SJCRH30 (cell line): ENCODE measurements at regions not wholly inside any gene's neighbourhood (a gene's known extent, or its start where the extent isn't known, plus 50 kb on each side); places are given as distances from the start of the nearest gene placed in this dataset.
"Not testable (repeated sequence)": the region's sequence is repeated elsewhere in the genome, so short reads cannot be mapped to it uniquely, and the experiment has no call there.

Source experiments
- DNase-seq, 2 experiments: peaks; one replicate each; pipeline ENCODE4 v3.0.0-alpha.2; 2015 to 2020
- H3K27ac ChIP-seq: fragments of 250-450 bp; sonication (Bioruptor Pico); 2 replicates; pipeline ENCODE4 v1.5.1; 2020; ENCODE audit warnings: mild to moderate bottlenecking, moderate library complexity
- H3K27me3 ChIP-seq: fragments of 250-450 bp; sonication (Bioruptor Pico); 2 replicates; pipeline ENCODE4 v1.5.1; 2020; ENCODE audit warnings: mild to moderate bottlenecking, moderate library complexity
- H3K36me3 ChIP-seq: fragments of 250-450 bp; sonication (Bioruptor Pico); 2 replicates; pipeline ENCODE4 v1.5.1; 2020; ENCODE audit warnings: mild to moderate bottlenecking, moderate library complexity
- H3K4me1 ChIP-seq: fragments of 250-450 bp; sonication (Bioruptor Pico); 2 replicates; pipeline ENCODE4 v1.5.1; 2020; ENCODE audit warnings: mild to moderate bottlenecking, moderate library complexity
- H3K4me3 ChIP-seq: fragments of 250-450 bp; sonication (Bioruptor Pico); 2 replicates; pipeline ENCODE4 v1.5.1; 2020; ENCODE audit warnings: mild to moderate bottlenecking, moderate library complexity
- H3K9me3 ChIP-seq: fragments of 250-450 bp; sonication (Bioruptor Pico); replicated peaks from 2 replicates; pipeline ENCODE4 v1.5.1; 2020; ENCODE audit warnings: mild to moderate bottlenecking, moderate library complexity

DNA sequence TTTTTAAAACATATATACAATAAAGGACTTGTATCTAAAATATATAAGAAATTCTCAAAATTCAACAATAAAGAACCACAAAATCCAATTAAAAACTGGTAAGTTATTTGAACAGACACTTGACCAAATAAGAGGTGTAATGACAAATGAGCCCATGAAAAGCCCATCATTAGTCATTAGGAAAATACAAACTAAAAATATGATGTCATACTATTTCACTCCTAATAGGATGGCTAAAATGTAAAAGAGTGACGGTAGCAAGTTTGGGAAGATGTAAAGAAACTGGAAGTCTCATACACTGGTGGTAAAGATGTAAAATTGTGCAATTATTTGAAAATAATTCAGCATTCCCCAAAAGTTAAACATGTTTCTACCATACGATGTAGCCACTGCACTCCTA, 1095.3 kb upstream of the CDH8 start:
- no peaks in the 10 kb centered on the region for H3K4me1 ChIP-seq

DNA sequence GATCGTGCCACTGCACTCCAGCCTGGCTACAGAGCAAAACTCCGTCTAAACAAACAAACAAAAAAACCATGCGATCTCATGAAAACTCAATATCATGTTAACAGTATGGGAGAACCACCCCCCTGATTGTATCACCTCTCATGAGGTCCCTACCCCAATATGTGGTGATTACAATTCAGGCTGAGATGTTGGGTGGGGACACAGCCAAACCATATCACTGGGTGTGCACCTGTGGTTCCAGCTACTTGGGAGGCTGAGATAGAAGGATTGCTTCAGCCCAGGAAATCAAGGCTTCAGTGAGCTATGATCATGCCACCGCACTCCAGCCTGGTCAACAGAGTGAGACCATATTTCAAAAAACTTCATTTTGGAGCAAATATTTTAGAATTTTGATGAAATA, 1094.7 kb upstream of the CDH8 start:
- Histone ChIP-seq H3K4me1 (no peaks in the 10 kb centered on the region), H3K9me3 (no peaks in the 10 kb centered on the region), H3K27ac (no peak overlapping the region), H3K4me3 (no peak overlapping the region), H3K36me3 (no peaks in the 10 kb centered on the region), H3K27me3 (no peaks in the 10 kb centered on the region)
- DNase-seq, result no peak

More for the DNA sequence above, 1095.3 kb upstream of the CDH8 start:
- H3K27ac ChIP-seq, result no peak overlapping the region
- H3K4me3 ChIP-seq, result no peak overlapping the region
- no peaks in the 10 kb centered on the region for H3K36me3 ChIP-seq
- H3K9me3 ChIP-seq, result no peaks in the 10 kb centered on the region
- H3K27me3 ChIP-seq, result no peaks in the 10 kb centered on the region
- DNase-seq, result no peak

DNA sequence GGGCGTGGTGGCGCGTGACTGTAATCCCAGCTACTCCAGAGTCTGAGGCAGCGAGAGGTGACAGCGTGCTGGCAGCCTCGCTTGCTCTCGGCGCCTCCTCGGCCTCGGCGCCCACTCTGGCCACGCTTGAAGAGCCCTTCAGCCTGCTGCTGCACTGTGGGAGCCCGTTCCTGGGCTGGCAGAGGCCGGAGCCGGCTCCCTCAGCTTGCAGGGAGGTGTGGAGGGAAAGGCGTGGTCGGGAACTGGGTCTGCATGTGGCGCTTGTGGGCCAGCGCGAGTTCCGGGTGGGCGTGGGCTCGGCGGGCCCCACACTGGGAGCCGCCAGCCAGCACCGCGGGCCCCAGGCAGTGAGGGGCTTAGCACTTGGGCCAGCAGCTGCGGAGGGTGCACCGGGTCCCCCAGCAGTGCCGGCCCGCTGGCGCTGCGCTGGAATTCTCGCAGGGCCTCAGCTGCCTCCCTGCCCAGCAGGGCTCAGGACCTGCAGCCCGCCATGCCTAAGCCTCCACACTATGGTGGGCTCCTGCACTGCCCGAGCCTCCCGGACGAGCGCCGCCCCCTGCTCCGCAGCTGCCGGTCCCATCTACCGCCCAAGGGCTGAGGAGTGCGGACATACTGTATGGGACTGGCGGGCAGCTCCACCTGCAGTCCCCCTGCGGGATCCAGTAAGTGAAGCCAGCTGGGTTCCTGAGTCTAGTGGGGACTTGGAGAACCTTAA, 1093.3 kb upstream of the CDH8 start:
- no peaks in the 10 kb centered on the region for H3K36me3 ChIP-seq
- H3K27ac ChIP-seq, result no peak overlapping the region
- no peaks in the 10 kb centered on the region for H3K27me3 ChIP-seq
- no peaks in the 10 kb centered on the region for H3K9me3 ChIP-seq
- H3K4me3 ChIP-seq, result no peak overlapping the region
- H3K4me1 ChIP-seq, result no peaks in the 10 kb centered on the region
- no peak for DNase-seq

DNA sequence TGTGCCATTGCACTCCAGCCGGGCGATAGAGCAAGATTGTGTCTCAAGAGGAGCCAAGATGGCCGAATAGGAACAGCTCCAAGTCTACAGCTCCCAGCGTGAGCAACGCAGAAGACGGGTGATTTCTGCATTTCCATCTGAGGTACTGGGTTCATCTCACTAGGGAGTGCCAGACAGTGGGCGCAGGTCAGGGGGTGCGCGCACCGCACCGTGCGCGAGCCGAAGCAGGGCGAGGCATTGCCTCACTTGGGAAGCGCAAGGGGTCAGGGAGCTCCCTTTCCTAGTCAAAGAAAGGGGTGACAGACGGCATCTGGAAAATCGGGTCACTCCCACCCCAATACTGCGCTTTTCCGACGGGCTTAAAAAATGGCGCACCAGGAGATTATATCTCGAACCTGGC, 1083.7 kb upstream of the CDH8 start:
- not testable (repeated sequence) for H3K27ac ChIP-seq, H3K9me3 ChIP-seq, H3K4me3 ChIP-seq, DNase-seq, H3K27me3 ChIP-seq, H3K36me3 ChIP-seq, H3K4me1 ChIP-seq

DNA sequence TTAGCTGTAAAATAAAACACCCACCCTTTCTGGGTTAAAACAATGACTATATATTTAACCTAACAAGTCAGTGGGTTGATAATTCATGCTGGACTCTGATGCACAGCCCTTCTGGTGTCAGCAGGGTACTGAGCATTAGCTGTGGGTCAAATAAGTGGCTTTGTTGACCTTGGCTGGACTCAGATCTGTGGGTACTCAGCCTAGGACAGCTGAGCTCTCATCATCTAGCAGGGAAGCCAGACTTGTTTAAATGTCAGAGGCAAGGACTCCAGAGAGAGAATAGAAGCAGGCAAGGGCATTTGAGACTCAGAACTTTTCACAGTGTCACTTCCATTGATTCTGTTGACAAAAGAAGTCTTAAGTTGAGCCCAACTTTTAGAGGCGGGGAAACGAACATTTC, 1063.8 kb upstream of the CDH8 start:
- Histone ChIP-seq H3K4me3 (no peak overlapping the region), H3K27ac (no peak overlapping the region), H3K4me1 (no peaks in the 10 kb centered on the region), H3K27me3 (no peaks in the 10 kb centered on the region), H3K36me3 (no peaks in the 10 kb centered on the region), H3K9me3 (no peaks in the 10 kb centered on the region)
- no peak for DNase-seq

DNA sequence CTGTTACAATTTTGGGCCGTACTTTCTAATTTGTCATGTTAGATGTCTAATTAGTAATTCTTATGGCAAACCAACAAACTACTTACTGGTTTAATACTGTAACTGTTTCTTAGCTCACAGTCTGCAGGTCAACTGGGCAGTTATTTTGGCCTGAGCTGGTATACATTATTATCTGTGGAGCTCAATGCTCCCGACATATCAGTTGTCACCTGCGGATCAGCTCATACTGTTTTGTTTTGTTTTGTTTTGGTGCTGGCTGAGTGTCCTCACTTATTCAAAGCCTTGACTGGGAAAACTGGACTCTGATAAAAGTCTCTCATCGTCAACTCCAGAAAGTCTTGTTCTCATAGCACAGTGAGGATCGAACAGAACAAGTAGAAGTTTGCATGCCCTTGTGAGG, 1060.6 kb upstream of the CDH8 start:
- Histone ChIP-seq H3K27me3 (no peaks in the 10 kb centered on the region), H3K27ac (no peak overlapping the region), H3K4me1 (no peaks in the 10 kb centered on the region), H3K4me3 (no peak overlapping the region), H3K9me3 (no peaks in the 10 kb centered on the region), H3K36me3 (no peaks in the 10 kb centered on the region)
- DNase-seq, result no peak

DNA sequence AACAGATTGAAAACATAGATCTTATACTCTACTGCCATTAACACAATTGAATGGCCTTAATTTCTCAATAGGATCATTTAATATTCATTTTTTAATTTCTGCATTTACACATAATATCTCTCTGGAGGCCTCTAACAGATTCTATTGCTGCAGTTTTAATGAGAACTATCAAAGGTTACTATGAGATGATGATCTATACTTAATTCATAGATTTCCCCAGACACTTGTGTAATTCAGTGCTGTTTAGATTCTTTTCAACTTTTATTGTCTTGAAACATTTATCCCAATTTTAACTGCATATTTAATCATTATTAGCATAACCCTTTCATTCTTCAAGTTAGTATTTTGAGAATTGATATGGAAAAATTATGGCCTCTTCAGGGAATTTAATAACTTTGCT, 1056.5 kb upstream of the CDH8 start:
- DNase-seq, result no peak
- no peak overlapping the region for H3K4me3 ChIP-seq
- H3K27ac ChIP-seq, result no peak overlapping the region
- H3K36me3 ChIP-seq, result no peaks in the 10 kb centered on the region
- H3K9me3 ChIP-seq, result no peaks in the 10 kb centered on the region
- no peaks in the 10 kb centered on the region for H3K27me3 ChIP-seq
- no peaks in the 10 kb centered on the region for H3K4me1 ChIP-seq

DNA sequence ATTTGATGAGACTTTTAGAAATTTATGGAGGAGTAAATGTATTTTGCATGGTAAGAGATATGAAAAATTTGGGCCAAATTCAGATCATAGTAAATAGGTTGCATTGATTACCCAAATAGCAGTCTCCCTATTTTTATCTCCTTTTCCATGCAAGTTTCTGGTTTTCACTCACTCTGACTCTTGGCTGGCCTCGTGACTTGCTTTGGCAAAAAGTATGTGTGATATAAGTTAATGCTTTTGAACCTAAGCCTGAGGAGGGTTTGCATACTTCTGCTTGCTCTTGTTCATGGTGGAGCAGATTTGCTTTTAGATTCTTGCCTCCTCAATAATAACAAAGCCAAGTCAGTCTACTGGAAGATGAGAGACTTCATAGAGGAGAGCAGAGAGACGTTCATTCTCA, 1045.9 kb upstream of the CDH8 start:
- H3K36me3 ChIP-seq, result no peaks in the 10 kb centered on the region
- no peak for DNase-seq
- H3K27ac ChIP-seq, result no peak overlapping the region
- no peak overlapping the region for H3K4me3 ChIP-seq
- H3K4me1 ChIP-seq, result no peaks in the 10 kb centered on the region
- H3K27me3 ChIP-seq, result no peaks in the 10 kb centered on the region; the same call in 1 of the 2 replicates
- H3K9me3 ChIP-seq, result no peaks in the 10 kb centered on the region

DNA sequence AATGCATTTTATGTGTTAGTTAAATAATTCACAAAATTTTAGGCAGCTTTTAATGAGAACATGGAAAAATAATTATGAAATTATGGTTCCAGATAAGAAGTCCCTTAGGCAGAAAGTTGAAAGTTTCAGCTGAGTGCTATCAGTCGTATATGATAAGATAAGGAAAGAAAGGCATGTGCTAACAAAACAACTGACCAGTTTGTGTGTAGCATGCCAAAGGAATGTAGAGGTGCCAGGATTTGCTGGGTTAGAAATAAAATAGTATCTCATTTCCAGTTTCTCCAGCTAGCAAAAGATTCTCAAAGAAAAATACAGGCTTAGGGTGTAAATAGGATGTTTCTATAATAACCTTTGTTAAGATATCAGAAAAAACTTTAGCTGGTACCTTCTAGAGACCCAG, 1044.5 kb upstream of the CDH8 start:
- no peak overlapping the region for H3K4me3 ChIP-seq
- H3K9me3 ChIP-seq, result no peaks in the 10 kb centered on the region
- H3K36me3 ChIP-seq, result no peaks in the 10 kb centered on the region
- H3K27me3 ChIP-seq, result no peaks in the 10 kb centered on the region; the same call in 1 of the 2 replicates
- no peak for DNase-seq
- H3K27ac ChIP-seq, result no peak overlapping the region
- no peaks in the 10 kb centered on the region for H3K4me1 ChIP-seq

DNA sequence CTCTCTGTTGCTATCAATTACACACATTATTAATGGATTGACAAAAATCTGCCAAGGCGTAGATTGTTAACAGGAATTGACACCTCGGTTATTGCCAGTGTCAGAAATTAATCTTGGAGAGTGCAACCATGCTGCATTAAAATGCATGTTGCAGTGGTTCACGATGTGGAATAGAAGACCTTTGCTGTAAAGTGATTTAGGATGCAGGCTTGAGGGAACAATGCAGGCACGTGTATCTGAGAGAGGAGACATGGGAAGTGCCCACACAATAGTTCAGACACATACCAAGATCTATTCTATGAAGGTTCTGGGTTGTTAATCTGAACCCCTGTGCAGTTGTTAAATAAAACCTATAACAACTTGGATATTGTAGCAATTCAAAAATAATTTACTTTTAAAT, 1032.8 kb upstream of the CDH8 start:
- H3K4me3 ChIP-seq, result no peak overlapping the region
- no peak overlapping the region for H3K27ac ChIP-seq
- H3K9me3 ChIP-seq, result no peaks in the 10 kb centered on the region
- no peaks in the 10 kb centered on the region for H3K36me3 ChIP-seq
- no peaks in the 10 kb centered on the region for H3K27me3 ChIP-seq
- no peaks in the 10 kb centered on the region for H3K4me1 ChIP-seq
- no peak for DNase-seq

DNA sequence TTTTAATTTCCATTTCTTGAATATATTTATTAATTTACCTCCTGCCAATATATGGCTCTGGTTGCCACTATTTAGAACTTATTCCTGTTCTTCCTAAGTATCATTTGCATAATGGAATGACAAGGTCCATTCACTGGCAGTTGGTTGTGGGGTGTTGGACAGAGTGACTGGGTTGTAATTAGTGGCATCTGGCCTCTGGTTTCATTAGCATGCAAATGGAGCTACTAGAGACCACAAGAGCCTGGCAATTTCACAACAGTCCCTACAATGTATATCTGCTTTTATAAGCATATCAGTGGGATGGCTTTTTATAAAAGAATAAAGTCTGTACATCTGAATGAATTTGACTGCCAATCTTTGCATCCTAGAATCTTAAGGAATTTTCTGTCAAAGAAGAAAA, 1030.9 kb upstream of the CDH8 start:
- H3K36me3 ChIP-seq, result no peaks in the 10 kb centered on the region
- H3K27ac ChIP-seq, result no peak overlapping the region
- no peaks in the 10 kb centered on the region for H3K27me3 ChIP-seq
- DNase-seq, result no peak
- H3K9me3 ChIP-seq, result no peaks in the 10 kb centered on the region
- H3K4me1 ChIP-seq, result no peaks in the 10 kb centered on the region
- H3K4me3 ChIP-seq, result no peak overlapping the region

DNA sequence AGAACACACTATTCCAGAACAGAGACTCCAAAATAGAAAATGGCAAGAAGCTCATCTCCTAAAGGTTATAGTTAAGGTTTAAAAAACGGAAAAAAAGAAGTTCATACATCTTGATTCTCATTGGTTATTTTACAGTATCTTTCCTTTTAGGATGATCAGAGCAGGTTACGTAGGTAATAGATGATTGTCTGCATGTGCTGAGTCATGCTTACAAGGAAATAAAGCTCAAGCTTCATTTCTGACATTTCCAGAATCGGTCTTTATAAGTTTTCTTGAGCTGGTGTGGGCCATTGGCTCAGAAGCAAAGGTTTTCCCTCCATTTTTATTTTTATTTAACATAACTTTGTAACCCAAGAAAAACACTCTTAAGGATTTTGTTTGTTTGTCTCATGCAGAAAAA, 1030.3 kb upstream of the CDH8 start:
- Histone ChIP-seq H3K4me3 (no peak overlapping the region), H3K27me3 (no peaks in the 10 kb centered on the region), H3K27ac (no peak overlapping the region), H3K4me1 (no peaks in the 10 kb centered on the region), H3K36me3 (no peaks in the 10 kb centered on the region), H3K9me3 (no peaks in the 10 kb centered on the region)
- no peak for DNase-seq

DNA sequence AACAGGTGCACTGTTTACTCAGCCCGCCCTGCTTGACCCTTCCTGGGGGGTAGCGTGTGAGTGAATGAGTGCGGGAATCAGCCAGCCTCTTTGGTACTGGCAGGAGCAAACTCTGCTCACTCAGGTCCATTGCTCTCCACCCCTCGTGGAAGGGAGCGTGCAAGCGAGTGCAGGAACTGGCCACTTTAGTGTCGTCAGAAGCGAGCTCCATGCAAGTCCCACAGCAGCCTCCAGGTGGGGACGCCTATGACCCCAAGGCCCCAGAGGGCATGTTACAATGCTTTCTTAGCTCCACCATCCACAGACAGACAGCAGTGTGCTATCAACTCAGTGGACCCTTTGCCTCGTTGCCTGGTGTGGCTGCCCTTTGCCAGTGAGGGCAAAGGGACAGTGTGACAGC, 1025.1 kb upstream of the CDH8 start:
- H3K9me3 ChIP-seq, result no peaks in the 10 kb centered on the region
- no peak overlapping the region for H3K4me3 ChIP-seq
- no peak for DNase-seq
- H3K27me3 ChIP-seq, result no peaks in the 10 kb centered on the region
- no peaks in the 10 kb centered on the region for H3K36me3 ChIP-seq
- no peaks in the 10 kb centered on the region for H3K4me1 ChIP-seq
- no peak overlapping the region for H3K27ac ChIP-seq

DNA sequence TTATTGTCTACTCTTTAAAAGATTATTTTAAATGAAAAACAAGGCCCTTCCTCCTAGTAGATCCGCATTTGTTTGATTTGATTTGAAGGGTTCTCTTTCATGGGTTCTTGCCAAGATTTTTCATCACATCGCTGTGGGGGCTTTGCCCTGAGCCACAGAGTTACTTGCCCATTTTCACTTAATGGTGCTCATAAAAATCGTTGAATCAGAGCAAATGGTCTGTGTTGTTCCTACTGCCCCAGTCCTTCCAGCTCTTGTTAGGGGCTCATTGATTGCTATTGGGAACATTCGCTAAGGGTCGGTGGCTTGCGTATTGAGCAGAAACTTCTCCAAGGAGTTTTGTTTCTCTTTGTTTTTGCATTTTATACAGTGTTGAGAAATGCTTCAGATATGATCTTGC, 1023.4 kb upstream of the CDH8 start:
- no peak overlapping the region for H3K4me3 ChIP-seq
- H3K27ac ChIP-seq, result no peak overlapping the region
- H3K36me3 ChIP-seq, result no peaks in the 10 kb centered on the region
- no peaks in the 10 kb centered on the region for H3K9me3 ChIP-seq
- no peaks in the 10 kb centered on the region for H3K27me3 ChIP-seq
- H3K4me1 ChIP-seq, result no peaks in the 10 kb centered on the region
- no peak for DNase-seq

DNA sequence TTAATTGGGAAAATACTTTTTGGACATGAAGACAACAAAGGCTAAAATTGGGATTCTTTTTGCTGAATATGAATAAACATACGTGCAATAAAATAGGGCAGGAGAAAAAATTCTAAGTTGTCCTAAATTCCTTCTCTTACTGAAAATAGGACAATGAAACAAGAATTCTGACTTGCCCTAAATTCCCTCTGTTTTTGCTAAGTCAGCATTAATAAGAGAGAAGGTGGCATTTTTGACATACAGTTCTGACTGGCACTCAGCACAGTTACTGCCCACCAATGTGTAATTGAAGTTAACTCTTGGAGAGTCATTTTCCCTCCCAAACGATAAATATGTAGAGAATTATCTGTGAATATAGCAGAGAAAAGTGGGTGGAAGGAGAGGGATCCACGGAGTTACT, 1021.1 kb upstream of the CDH8 start:
- Histone ChIP-seq H3K4me3 (no peak overlapping the region), H3K27ac (no peak overlapping the region), H3K36me3 (no peaks in the 10 kb centered on the region), H3K4me1 (no peaks in the 10 kb centered on the region), H3K9me3 (no peaks in the 10 kb centered on the region), H3K27me3 (no peaks in the 10 kb centered on the region)
- no peak for DNase-seq

DNA sequence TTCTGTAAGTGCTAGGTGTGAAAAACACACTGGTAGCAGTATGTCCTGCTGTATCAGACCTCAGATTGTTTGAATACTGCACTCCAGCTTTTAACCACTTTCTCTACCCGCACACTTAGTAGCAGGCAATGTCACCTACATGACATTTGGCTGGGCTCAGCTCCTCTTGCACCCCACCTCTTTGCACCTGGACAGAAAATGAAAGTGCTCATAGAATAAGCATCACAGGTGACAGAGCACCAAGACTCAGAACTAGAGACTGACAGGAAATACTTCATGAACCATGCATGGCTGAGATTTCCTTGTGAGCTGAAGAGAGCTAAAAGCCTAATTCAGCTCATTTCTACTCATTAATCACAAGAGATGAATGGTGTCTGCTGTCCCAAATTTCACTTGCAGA, 1014.2 kb upstream of the CDH8 start:
- DNase-seq, result no peak
- Histone ChIP-seq H3K36me3 (no peaks in the 10 kb centered on the region), H3K4me1 (no peaks in the 10 kb centered on the region)

More for the DNA sequence above, 1014.2 kb upstream of the CDH8 start:
- H3K4me3 ChIP-seq, result no peak overlapping the region
- no peaks in the 10 kb centered on the region for H3K27me3 ChIP-seq
- no peak overlapping the region for H3K27ac ChIP-seq
- H3K9me3 ChIP-seq, result no peaks in the 10 kb centered on the region
